ENCODE measurements at regions not wholly inside any gene's neighbourhood (a gene's known extent, or its start where the extent isn't known, plus 50 kb on each side); places are given as distances from the start of the nearest gene placed in this dataset.
"Not testable (repeated sequence)": the region's sequence is repeated elsewhere in the genome, so short reads cannot be mapped to it uniquely, and the experiment has no call there.

- Mint-ChIP-seq H3K9me3 (no peaks in the 10 kb centered on the region), H3K36me3 (ENCODE audit: low read depth) (no peaks in the 10 kb centered on the region), H3K4me1 (ENCODE audit: low read depth) (peaks cover 22% of the 10 kb centered on the region), H3K27me3 (no peaks in the 10 kb centered on the region), H3K27ac (peak overlapping the region; percentile 69), H3K4me3 (peak overlapping the region; percentile 64)
- ATAC-seq (peak; percentile 91), DNase-seq (peak; percentile 64)
- ChIA-PET CTCF (interaction anchor here (0.7 to 3.4 kb wide), 13 partner anchors 10 to 611 kb away, joined by 3 to 18 read pairs (median 5); no protein-coding TSS in a partner anchor), POLR2A (interaction anchor here (1.6 to 2.0 kb wide), 2 partner anchors 10 to 11 kb away, joined by 3 to 11 read pairs; no protein-coding TSS in a partner anchor)
- no peak for TF ChIP-seq CTCF (IDR thresholded peaks at IDR 0.05)
- intact Hi-C loops (cut with micrococcal nuclease): loop anchor here (1.0 to 10.0 kb wide), 2 partner anchors 66 to 434 kb away; no protein-coding TSS in a partner anchor
These were observed 116.5 kb upstream of the ESR1 start for GRCh38 chr6:151690768-151691562.

GRCh38 chr6:151692216-151692615 is 115.3 kb upstream of the ESR1 start:
- Mint-ChIP-seq H3K4me1 (ENCODE audit: low read depth) (peaks cover 22% of the 10 kb centered on the region), H3K9me3 (no peaks in the 10 kb centered on the region), H3K36me3 (ENCODE audit: low read depth) (no peaks in the 10 kb centered on the region), H3K4me3 (no peak overlapping the region), H3K27ac (no peak overlapping the region), H3K27me3 (no peaks in the 10 kb centered on the region)
- DNase-seq (no peak), ATAC-seq (no peak)
- intact Hi-C loops (cut with micrococcal nuclease): loop anchor here (10.0 kb wide), 1 partner anchor 433 kb away; no protein-coding TSS in a partner anchor
- TF ChIP-seq CTCF (IDR thresholded peaks at IDR 0.05): no peak
- ChIA-PET CTCF (interaction anchor here (1.0 to 2.6 kb wide), 4 partner anchors 10 to 432 kb away, joined by 3 to 8 read pairs (median 3); no protein-coding TSS in a partner anchor), POLR2A (no interaction called here)

GRCh38 chr6:151693366-151693765 is 114.1 kb upstream of the ESR1 start:
- CTCF ChIA-PET: interaction anchor here (0.9 to 2.6 kb wide), 4 partner anchors 9 to 431 kb away, joined by 3 to 8 read pairs (median 4); no protein-coding TSS in a partner anchor
- H3K9me3 Mint-ChIP-seq: no peaks in the 10 kb centered on the region

GRCh38 chr6:151695156-151695555 is 112.3 kb upstream of the ESR1 start:
- no peak for TF ChIP-seq CTCF (IDR thresholded peaks at IDR 0.05)
- peaks cover 5% of the 10 kb centered on the region for H3K27me3 Mint-ChIP-seq
- ATAC-seq (no peak), DNase-seq (no peak)
- peaks cover 21% of the 10 kb centered on the region for H3K4me1 Mint-ChIP-seq (ENCODE audit: low read depth)
- POLR2A ChIA-PET: no interaction called here
- H3K9me3 Mint-ChIP-seq: no peaks in the 10 kb centered on the region
- intact Hi-C loops (cut with micrococcal nuclease): loop anchor here (10.0 kb wide), 1 partner anchor 430 kb away; no protein-coding TSS in a partner anchor
- H3K36me3 Mint-ChIP-seq (ENCODE audit: low read depth): no peaks in the 10 kb centered on the region
- H3K27ac Mint-ChIP-seq: no peak overlapping the region
- H3K4me3 Mint-ChIP-seq: no peak overlapping the region
- CTCF ChIA-PET: interaction anchor here (0.8 to 2.6 kb wide), 3 partner anchors 11 to 429 kb away, joined by 3 to 8 read pairs (median 3); no protein-coding TSS in a partner anchor

More at GRCh38 chr6:151693366-151693765, 114.1 kb upstream of the ESR1 start:
- intact Hi-C loops (cut with micrococcal nuclease): loop anchor here (10.0 kb wide), 1 partner anchor 431 kb away; no protein-coding TSS in a partner anchor
- H3K4me3 Mint-ChIP-seq: no peak overlapping the region
- no peaks in the 10 kb centered on the region for H3K36me3 Mint-ChIP-seq (ENCODE audit: low read depth)
- H3K27me3 Mint-ChIP-seq: peaks cover 1% of the 10 kb centered on the region
- POLR2A ChIA-PET: no interaction called here
- no peak for TF ChIP-seq CTCF (IDR thresholded peaks at IDR 0.05)
- no peak overlapping the region for H3K27ac Mint-ChIP-seq
- ATAC-seq (no peak), DNase-seq (no peak)
- H3K4me1 Mint-ChIP-seq (ENCODE audit: low read depth): peaks cover 22% of the 10 kb centered on the region

- H3K36me3 Mint-ChIP-seq (ENCODE audit: low read depth); H3K27ac Mint-ChIP-seq; H3K4me3 Mint-ChIP-seq; H3K27me3 Mint-ChIP-seq; DNase-seq; POLR2A ChIA-PET; ATAC-seq; H3K9me3 Mint-ChIP-seq: not testable (repeated sequence)
- H3K4me1 Mint-ChIP-seq (ENCODE audit: low read depth): peaks cover 13% of the 10 kb centered on the region
- intact Hi-C loops (cut with micrococcal nuclease): loop anchor here (10.0 kb wide), 1 partner anchor 428 kb away; no protein-coding TSS in a partner anchor
- CTCF ChIA-PET: interaction anchor here (1.3 kb wide), 1 partner anchor 20 kb away, joined by 3 read pairs; no protein-coding TSS in a partner anchor
These were observed 111.2 kb upstream of the ESR1 start for GRCh38 chr6:151696302-151696701.
